ENCODE measurements at regions not wholly inside any gene's neighbourhood (a gene's known extent, or its start where the extent isn't known, plus 50 kb on each side); places are given as distances from the start of the nearest gene placed in this dataset.

DNA sequence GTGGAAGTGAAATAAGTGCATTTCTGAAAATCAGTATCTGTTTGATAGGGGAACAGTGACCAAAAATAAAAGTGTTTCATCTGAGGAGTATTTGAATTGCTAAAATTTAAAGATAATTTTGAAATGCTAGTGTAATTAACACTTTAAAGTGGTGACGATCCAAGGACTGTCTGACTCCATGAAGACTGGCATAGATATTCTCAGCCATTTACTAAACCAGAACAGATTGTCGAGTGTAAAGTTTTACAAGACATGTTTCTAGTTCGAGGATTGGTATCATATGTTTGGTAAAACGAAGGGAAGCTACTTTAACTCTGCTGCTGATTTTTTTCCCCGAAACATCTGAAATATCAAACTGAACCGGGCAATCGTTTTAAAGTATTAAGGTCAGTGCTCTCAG, 417.9 kb downstream of the EPHA4 start:
- no peak for ATAC-seq
- DNase-seq, result no peak
- intact Hi-C loops (cut with micrococcal nuclease), result no loop called here

DNA sequence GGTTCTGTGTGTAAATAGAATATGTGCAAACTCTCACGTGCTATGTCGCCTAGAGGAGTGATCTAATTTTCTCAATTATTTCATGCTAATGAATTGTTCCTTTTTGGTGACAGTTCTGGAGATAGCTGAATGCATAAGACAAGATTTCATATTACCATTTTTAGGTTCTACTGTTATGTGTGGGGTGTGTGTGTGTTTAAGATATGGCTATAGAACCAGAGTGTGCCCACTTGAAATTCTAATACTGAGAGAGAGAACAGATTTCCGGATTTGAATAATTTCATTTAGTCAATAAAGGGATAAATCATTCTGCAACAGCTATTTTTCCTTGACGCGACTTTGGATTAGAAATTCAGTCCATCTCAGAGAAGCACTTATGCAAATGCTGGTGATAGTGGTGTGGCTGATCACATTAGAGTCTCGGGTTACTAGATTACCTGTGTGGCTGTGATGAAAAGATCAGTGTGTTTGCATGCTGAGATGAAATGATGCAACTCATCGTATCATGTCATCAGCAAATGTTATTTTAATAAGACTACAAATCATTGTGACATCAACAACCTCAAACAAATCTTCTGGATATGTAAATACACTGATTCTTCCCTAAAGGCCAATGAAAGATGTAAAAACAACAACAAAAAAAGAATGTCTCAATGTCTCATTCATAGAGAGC, 415.9 kb downstream of the EPHA4 start:
- no peak for DNase-seq
- no peak for ATAC-seq
- intact Hi-C loops (cut with micrococcal nuclease), result no loop called here

DNA sequence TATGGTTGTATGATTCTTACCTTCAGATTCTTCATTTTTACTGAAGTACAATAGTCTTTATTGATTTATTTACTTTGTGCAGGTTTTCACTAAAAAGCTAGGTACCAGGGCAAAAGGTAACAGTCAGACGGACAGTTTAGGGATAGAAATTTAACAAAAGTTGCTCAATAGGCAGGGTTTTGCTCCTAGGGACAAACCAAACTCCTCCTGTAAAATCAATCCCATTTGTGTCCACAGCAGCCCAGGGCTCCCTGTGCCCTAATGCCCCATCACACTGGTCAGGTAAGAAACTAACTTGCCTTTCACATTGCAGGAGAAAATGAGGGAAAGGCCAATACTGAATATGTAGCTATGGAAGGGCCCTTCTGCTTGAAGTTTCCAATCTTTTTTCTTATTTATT, 410.9 kb downstream of the EPHA4 start:
- no peak for ATAC-seq
- DNase-seq, result no peak
- intact Hi-C loops (cut with micrococcal nuclease), result no loop called here

DNA sequence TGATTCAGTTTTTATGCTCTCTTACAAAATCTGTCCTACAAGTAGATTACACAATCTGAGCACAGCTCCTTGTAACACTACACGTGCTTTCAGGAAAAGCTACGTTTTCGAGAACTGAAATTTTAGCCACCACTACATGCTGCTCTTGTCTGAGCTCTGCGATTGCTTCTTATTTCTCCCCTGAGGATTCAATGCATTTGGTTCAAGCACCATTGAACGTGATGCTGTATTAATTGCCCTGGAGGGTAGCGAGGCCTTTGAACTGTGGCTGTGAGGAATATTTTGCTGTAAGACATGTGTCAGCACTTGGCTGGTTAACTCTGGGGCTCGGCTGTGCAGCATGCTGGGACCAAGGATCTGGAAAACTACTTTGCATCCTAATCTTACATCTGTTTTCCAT, 405.8 kb downstream of the EPHA4 start:
- intact Hi-C loops (cut with micrococcal nuclease), result no loop called here
- no peak for ATAC-seq
- DNase-seq, result no peak

DNA sequence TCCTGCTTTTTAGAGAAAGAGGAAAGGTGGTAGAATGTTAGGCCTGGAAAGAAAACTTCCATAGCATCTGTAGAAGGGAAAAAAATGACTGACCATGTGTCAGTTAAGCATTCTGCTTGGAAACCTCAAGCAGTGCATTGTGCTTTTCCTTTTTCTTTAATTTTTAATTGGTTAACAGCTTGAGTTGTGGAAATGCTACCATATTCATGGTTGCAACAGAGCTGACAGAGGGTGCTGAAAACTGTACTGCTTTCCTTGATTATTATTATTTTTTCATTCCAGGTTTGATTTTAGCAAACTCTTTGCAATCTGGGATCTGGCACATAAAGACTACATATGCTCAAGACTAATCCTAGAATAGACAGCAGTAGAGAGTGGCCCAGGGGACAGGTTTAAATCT, 404.5 kb downstream of the EPHA4 start:
- ATAC-seq, result no peak
- no peak for DNase-seq
- intact Hi-C loops (cut with micrococcal nuclease), result no loop called here

DNA sequence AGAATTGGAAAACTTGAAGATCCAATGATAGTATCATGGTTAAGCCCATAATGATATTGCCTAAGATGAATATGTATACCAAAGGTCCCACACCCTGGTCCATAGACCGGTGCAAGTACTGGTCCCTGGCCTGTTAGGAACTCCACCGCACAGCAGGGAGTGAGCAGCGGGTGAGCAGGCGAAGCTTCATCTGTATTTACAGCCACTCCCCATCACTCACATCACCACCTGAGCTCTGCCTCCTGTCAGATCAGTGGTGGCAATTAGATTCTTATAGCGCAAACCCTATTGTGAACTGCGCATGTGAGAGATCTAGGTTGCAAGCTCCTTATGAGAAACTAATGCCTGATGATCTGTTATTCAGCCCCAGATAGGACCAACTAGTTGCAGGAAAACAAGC, 402.4 kb downstream of the EPHA4 start:
- DNase-seq (no peak), ATAC-seq (no peak)
- intact Hi-C loops (cut with micrococcal nuclease), result no loop called here

DNA sequence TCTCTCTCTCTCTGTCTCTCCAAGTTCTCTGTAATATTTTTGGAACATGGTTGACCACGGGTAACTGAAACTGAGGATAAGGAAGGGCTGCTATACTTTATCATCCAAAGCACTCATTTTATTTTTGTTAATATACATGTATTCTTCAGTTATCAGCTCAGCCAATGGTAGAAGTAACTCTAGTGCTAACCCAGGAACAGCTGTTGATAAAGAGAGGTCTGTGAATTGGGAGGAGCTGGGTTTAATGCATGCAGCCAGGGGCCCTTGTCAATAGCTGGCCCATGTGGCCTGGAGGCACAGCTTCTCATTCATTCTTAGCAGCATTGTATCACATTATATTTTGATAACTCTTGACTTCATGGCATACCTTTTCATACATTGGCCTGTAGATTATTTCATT, 401.6 kb downstream of the EPHA4 start:
- ATAC-seq, result no peak
- intact Hi-C loops (cut with micrococcal nuclease), result no loop called here
- DNase-seq, result no peak

DNA sequence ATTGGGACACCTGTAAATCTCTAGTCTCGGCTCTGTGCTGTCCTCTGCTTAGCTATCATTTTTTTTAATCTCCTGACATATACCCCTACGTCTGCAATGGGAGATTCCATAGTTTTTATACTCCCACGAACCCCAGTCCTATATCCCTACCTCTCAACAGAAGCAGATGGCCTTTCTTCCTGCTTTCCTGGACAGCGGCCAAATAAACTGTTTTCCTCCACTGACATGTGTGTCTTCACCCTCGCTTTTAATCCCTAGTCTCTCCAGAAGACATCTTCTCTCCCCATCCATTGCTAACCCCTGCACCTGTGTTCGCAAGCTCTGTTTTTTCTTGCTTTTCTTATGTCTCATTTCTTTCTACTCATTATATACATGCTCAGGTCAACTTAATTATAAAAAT, 395.4 kb downstream of the EPHA4 start:
- DNase-seq (no peak), ATAC-seq (no peak)
- intact Hi-C loops (cut with micrococcal nuclease), result no loop called here

DNA sequence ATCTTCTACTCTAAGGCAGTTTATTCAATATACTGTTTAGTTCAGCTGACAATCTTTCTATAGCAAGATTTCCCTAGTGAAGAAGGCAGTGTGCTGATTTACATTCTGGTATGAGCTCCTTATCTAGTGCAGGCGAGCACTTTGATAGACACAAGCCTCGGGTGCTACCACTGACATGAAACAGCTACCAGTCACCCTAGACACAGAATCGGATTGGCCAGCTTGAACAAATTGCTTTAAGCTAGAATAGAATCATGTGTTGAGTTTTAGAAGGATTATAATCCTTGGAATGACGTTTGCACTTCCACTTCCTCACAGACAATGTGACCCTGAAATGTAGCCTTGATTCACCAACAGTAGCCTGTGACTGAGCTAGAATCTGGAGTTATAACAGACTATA, 394.0 kb downstream of the EPHA4 start:
- intact Hi-C loops (cut with micrococcal nuclease), result no loop called here
- ATAC-seq, result peak; percentile 89
- no peak for DNase-seq

DNA sequence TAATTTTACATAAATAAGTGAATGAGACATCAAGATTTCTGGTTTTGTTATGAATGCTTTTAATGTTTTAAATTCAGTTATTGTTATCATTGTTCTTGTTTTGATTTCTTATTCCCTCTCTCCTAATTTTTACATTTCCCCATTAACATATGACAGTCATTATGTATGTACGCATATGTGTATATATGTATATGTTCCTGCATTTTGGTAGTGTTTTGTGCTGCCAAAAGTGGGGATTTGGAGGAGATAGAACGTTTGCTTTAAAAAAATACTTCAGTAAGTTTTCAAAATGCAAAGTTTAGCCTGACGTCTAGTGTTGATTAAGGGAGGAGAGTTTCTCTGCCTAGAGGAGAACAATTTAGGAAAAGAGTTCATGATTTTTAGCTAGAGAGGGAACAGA, 385.2 kb downstream of the EPHA4 start:
- DNase-seq (no peak), ATAC-seq (no peak)
- intact Hi-C loops (cut with micrococcal nuclease), result no loop called here

DNA sequence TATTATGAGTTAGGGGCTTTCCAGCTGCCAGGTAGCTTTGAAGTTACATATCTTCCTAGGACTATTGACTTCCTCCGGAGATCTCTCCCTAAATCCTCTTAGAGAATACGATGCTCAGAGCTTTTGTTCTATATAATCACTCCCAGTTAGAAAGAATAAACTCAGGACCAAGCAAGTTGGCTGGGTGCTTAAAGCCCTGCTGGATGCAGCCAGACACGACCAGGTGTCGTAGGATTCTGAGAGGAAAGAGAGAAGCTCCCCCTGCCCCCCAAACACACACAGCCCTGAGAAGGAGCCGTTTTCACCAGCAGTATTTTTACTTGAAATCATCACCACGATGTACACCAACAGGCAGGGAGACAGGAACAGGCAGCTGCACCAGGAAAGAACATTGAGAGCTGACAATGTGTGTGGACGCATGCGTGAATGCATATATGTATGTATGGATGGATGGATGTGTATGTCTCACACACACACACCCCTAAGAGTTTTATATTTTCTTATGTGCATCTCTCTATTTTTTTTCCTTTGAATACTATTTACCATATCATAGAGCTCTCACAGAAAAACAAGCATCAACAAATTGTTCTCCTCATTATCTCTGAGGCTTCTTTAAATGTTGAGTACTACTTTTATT, 382.6 kb downstream of the EPHA4 start:
- intact Hi-C loops (cut with micrococcal nuclease), result no loop called here
- no peak for DNase-seq

DNA sequence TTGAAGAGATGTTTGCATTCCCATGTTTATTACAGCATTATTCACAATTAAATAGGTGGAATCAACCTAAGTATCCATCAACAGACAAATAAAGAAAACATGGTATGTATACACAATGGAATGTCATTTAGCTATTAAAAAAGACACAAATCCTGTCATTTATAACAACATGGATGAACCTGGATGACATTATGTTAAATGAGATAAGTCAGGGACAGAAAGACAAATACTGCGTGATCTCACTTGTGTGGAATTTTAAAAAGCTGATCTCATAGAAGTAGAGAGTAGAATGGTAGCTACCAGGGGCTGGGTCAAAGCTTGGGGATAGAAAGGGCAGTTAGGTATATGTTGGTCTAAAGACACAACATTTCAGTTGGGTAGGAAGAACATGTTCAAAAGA, 376.3 kb downstream of the EPHA4 start:
- DNase-seq (no peak), ATAC-seq (no peak)
- intact Hi-C loops (cut with micrococcal nuclease), result no loop called here

More for the DNA sequence above, 382.6 kb downstream of the EPHA4 start:
- no peak for ATAC-seq

DNA sequence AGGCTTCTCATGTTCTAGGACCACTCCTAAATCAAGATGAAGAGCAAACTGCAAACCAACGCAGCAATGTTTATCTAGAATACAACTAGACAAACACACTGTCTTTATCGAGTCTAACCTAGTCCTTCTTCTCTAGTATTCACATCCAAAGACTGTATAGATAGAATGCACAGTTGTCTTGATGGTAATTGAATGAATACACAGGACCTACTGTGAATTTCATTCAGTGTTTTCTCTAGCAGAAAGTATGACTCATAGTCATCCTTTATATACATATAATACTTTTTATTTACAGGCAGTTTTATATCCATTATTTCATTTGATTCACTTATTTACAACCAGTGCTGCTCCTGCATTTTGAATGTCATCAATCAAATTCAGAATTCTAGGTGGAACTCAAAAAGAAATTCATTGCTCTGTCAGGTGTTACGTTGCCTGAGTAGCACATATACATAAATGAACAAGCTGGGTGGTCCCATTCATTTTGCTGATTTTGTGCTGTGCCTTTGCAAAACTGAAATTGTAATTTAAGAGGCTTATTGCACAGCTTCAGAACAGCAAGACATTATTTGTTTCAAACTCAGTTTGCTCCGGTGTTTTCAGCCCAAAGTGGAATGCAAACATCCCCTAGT, 374.8 kb downstream of the EPHA4 start:
- intact Hi-C loops (cut with micrococcal nuclease), result no loop called here
- no peak for ATAC-seq
- DNase-seq, result no peak

DNA sequence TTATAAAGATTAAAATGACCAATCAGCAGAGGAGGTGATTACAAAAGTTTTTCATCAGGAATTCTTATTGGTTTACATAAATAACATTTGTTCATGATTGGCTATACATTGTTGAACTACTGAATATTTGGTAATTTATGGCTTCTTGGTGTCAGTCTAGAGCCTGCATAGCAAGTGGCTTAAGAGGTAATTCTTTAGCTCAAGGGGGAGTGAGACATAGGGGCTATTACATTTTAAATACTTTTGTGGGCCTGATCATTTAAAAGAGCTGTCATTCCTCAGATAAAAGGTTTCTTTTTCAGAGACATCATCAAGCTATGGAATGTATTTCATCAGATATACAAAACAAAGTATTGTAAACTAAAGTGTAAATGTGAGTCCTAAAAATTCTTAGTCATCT, 373.8 kb downstream of the EPHA4 start:
- ATAC-seq (no peak), DNase-seq (no peak)
- intact Hi-C loops (cut with micrococcal nuclease), result no loop called here

DNA sequence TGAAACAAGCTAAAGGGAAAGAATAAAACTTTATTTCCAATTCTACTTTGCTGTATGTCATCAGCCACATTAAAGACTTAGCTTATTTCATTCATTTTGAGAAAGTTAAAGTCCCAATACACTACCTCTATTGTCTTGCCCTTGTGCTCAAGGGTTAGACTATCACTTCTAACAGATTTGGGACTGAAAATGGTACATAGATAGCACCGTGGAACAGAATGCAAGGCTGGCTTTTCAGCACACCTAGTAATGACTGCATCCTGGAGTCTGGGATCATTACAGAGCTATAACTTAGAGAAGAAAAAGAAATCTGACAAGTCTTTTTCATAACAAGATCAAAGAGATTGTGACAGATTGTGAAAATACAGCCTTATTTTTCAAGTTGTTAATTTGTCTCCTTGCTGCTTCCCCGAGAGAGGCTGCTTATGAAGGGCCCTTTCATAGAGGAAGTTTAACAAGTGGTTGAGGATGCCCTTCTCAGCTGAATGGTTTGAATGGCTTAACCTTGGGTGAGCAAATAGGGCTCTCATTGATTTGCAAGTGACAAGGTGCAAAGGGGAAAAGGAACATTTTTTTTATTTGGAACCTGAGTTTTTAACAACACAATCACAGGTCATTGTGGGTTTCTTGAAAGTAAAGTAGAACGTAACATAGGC, 371.8 kb downstream of the EPHA4 start:
- ATAC-seq (no peak), DNase-seq (no peak)
- intact Hi-C loops (cut with micrococcal nuclease), result no loop called here

DNA sequence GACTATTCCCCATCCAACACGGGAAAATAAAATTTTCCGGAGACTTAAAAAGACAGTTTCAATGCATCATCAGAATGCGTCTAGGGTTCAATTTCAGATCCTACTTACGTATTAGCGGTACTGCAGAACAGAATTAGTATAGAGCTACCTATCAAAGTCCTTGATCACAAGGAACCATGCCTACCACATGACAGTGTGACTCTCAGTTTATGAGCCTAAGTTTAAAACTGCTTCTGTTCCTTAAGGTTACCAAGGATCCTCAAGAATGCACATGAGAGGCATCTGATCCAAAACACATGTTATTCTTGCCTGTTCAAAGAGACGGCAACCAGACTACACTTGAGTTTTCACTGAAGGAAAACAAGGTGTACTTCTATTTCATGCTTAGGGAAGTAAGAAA, 369.7 kb downstream of the EPHA4 start:
- ATAC-seq, result no peak
- DNase-seq, result no peak
- intact Hi-C loops (cut with micrococcal nuclease), result no loop called here

DNA sequence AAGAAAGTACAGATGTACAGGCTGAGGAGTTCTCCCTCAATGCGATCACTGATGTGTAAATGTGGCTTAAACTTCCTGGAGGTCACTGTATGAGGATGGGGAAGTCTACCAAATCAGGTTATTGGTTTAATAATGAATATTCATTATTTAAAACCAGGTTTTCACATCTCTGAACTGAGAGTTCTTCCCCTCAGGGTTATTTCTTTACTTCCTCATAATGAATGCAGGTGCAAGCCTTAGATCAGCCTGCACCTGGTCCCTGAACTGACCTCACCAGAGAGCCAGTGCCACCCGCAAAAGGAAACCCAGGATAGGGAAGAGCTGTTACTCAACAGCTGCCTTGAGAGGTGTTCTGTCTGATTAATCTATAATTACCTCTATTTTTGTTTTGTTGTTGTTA, 369.0 kb downstream of the EPHA4 start:
- ATAC-seq, result no peak
- intact Hi-C loops (cut with micrococcal nuclease), result no loop called here
- no peak for DNase-seq

DNA sequence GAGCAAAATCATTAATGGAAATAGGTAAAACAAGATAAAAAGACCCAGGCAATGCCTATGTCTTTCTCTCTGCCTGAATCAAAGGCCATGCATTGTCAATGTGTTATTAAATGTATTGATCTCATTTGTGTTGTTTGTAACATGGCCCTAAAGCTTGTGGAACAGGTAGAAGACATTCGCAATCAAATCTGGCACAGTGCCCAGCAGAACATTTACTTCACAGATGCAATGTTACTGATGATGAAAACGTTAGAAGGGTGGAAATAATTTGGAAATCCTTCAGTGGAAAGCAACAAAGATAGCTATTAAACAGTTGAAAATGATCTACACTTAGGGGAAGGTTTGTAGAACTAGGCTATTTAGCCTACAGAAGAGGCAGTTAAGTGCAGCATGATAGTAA, 368.2 kb downstream of the EPHA4 start:
- intact Hi-C loops (cut with micrococcal nuclease), result no loop called here
- ATAC-seq, result no peak
- DNase-seq, result no peak

DNA sequence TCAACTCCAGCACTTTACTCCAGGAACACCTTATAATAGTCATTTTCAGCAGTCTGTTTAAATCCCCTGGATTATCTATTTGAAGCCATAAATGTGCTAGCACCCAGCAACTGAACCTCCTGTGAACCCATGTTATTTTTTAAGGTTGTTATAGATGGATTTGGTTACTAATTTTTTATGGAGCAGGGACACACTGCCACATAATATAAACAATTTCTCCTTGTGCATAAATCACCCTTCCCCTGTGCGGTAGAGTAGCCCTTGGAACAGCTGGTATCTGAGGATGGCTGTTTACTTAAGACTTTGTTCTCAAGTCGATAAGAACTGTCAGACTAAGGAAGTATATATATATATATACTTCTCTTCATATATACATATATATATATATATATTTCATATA, 367.4 kb downstream of the EPHA4 start:
- ATAC-seq (no peak), DNase-seq (no peak)
- intact Hi-C loops (cut with micrococcal nuclease), result no loop called here

DNA sequence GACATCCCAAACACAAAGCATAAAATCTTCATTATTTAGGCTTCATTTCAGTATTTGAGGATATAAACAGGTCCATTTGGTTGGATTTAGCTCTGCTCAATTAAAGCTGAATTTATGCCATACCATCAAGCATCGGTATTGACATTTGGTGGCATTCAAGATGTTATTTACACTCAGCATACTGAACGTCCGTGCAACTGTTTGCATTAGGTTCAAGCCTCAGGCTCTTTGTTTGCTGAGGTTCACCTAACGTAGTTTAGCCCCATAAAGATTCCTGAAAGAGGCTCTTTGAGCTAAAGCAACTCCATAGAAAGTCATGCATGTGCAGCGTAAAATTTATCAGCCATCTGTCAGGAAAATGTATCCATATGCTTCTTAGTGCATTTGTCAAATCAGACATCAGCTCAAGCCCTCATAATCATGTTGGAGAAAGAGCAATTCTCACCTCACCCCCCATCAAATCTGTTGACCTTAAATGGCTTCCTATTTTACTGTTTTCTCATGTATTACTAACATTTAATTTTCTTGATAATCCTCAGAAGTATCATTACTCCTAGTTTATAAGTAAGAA, 366.9 kb downstream of the EPHA4 start:
- intact Hi-C loops (cut with micrococcal nuclease), result no loop called here

More for the DNA sequence above, 366.9 kb downstream of the EPHA4 start:
- ATAC-seq (no peak), DNase-seq (no peak)

Measured in left ventricle myocardium superior (tissue), 1 donor.